ENCODE measurements at regions not wholly inside any gene's neighbourhood (a gene's known extent, or its start where the extent isn't known, plus 50 kb on each side); places are given as distances from the start of the nearest gene placed in this dataset.

- Mint-ChIP-seq H3K27ac (no peak overlapping the region), H3K36me3 (no peaks in the 10 kb centered on the region), H3K4me3 (no peak overlapping the region), H3K9me3 (peaks cover 3% of the 10 kb centered on the region), H3K27me3 (ENCODE audit: low read depth) (peaks cover 89% of the 10 kb centered on the region), H3K4me1 (no peaks in the 10 kb centered on the region)
- peak; percentile 39 for TF ChIP-seq CTCF (IDR thresholded peaks at IDR 0.05; ENCODE audit: unreplicated experiment)
- peak; percentile 33 to 73 for DNase-seq (ENCODE audit: low spot score in 2 of 2, unreplicated experiment in 2 of 2)
Measured at GRCh38 chr7:21253740-21254687, 173.9 kb upstream of the SP4 start.

- Mint-ChIP-seq H3K27ac (no peak overlapping the region), H3K27me3 (ENCODE audit: low read depth) (peaks cover 85% of the 10 kb centered on the region), H3K4me3 (no peak overlapping the region), H3K36me3 (no peaks in the 10 kb centered on the region), H3K4me1 (no peaks in the 10 kb centered on the region), H3K9me3 (peaks cover 3% of the 10 kb centered on the region)
- TF ChIP-seq CTCF (IDR thresholded peaks at IDR 0.05; ENCODE audit: unreplicated experiment): peak; percentile 71
- DNase-seq (ENCODE audit: low spot score in 2 of 2, unreplicated experiment in 2 of 2): no peak
Measured at GRCh38 chr7:21256310-21256877, 171.5 kb upstream of the SP4 start.

GRCh38 chr7:21260939-21261338 lies 166.9 kb upstream of the SP4 start:
- no peaks in the 10 kb centered on the region for H3K36me3 Mint-ChIP-seq
- no peak for TF ChIP-seq CTCF (IDR thresholded peaks at IDR 0.05; ENCODE audit: unreplicated experiment)
- H3K4me1 Mint-ChIP-seq: no peaks in the 10 kb centered on the region
- no peak overlapping the region for H3K27ac Mint-ChIP-seq
- H3K9me3 Mint-ChIP-seq: peaks cover 3% of the 10 kb centered on the region
- H3K27me3 Mint-ChIP-seq (ENCODE audit: low read depth): peaks cover 51% of the 10 kb centered on the region
- DNase-seq (ENCODE audit: low spot score in 2 of 2, unreplicated experiment in 2 of 2): no peak
- no peak overlapping the region for H3K4me3 Mint-ChIP-seq

GRCh38 chr7:21261627-21262594 lies 166.0 kb upstream of the SP4 start:
- no peak overlapping the region for H3K27ac Mint-ChIP-seq
- peaks cover 3% of the 10 kb centered on the region for H3K9me3 Mint-ChIP-seq
- no peak overlapping the region for H3K4me3 Mint-ChIP-seq
- peak; percentile 53 for TF ChIP-seq CTCF (IDR thresholded peaks at IDR 0.05; ENCODE audit: unreplicated experiment)
- no peak for DNase-seq (ENCODE audit: low spot score in 2 of 2, unreplicated experiment in 2 of 2)
- peaks cover 49% of the 10 kb centered on the region for H3K27me3 Mint-ChIP-seq (ENCODE audit: low read depth)
- H3K4me1 Mint-ChIP-seq: no peaks in the 10 kb centered on the region
- no peaks in the 10 kb centered on the region for H3K36me3 Mint-ChIP-seq

DNA sequence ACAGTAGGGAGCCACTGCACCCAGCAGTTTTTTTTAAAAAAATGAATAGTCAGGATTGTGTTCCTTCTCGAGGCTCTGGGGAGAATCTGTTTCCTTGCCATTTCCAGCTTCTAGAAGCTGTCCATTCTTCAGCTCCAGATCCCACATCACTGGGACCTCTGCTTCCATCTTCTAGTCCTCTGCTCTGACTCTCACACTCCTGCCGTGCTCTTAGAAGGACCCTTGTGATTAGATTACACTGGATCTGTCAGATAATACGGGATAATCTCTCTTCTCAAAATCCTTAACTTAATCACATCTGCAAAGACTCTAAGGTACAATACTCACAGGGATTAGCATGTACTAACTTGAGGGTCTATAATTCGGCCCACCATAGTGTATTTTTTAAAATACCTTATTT lies 158.9 kb upstream of the SP4 start:
- TF ChIP-seq CTCF (IDR thresholded peaks at IDR 0.05; ENCODE audit: unreplicated experiment): no peak
- Mint-ChIP-seq H3K27me3 (ENCODE audit: low read depth) (peaks cover 11% of the 10 kb centered on the region), H3K4me3 (no peak overlapping the region), H3K36me3 (no peaks in the 10 kb centered on the region), H3K9me3 (no peaks in the 10 kb centered on the region), H3K4me1 (no peaks in the 10 kb centered on the region), H3K27ac (no peak overlapping the region)
- no peak for DNase-seq (ENCODE audit: low spot score in 2 of 2, unreplicated experiment in 2 of 2)
